Liver (tissue), 8 donors: ENCODE measurements at regions not wholly inside any gene's neighbourhood (a gene's known extent, or its start where the extent isn't known, plus 50 kb on each side); places are given as distances from the start of the nearest gene placed in this dataset.

ENCODE experiments used
- DNase-seq: peaks from one replicate; pipeline ENCODE4 v3.0.0-alpha.2; 2017; ENCODE audit warnings: low spot score
- H3K27ac ChIP-seq, 2 donors: one replicate each; pipeline ENCODE4 v1.7.0; 2013; ENCODE audit warnings: inconsistent platforms in 2 of 2, low read length in 2 of 2, control low read depth in 1 of 2, low read depth in 1 of 2, mild to moderate bottlenecking in 1 of 2
- H3K27me3 ChIP-seq, 4 donors: one replicate each; pipeline versions ENCODE4 v1.6.1 to v1.7.0; 2013; ENCODE audit warnings: low read length in 3 of 4, inconsistent platforms in 1 of 4, mild to moderate bottlenecking in 1 of 4, moderate library complexity in 1 of 4; ENCODE audit not compliant: control insufficient read depth in 4 of 4, insufficient read depth in 4 of 4
- H3K36me3 ChIP-seq, 4 donors: one replicate each; pipeline versions ENCODE4 v1.6.1 to v1.7.0; 2013; ENCODE audit warnings: low read length in 3 of 4, mild to moderate bottlenecking in 3 of 4, low read depth in 1 of 4, moderate library complexity in 1 of 4; ENCODE audit not compliant: control insufficient read depth in 4 of 4, insufficient read depth in 3 of 4
- H3K4me1 ChIP-seq, 4 donors: one replicate each; pipeline versions ENCODE4 v1.6.1 to v1.7.0; 2013; ENCODE audit warnings: low read length in 3 of 4, mild to moderate bottlenecking in 3 of 4, moderate library complexity in 1 of 4; ENCODE audit not compliant: control insufficient read depth in 4 of 4, insufficient read depth in 4 of 4
- H3K4me3 ChIP-seq, 3 donors: one replicate each; pipeline versions ENCODE4 v1.6.1 to v1.7.0; 2013; ENCODE audit warnings: low read length in 3 of 3, control low read depth in 1 of 3, low read depth in 1 of 3, mild to moderate bottlenecking in 1 of 3
- H3K9ac ChIP-seq, 2 donors: one replicate each; pipeline ENCODE4 v1.7.0; 2013; ENCODE audit warnings: low read length in 2 of 2, mild to moderate bottlenecking in 2 of 2, moderate library complexity in 2 of 2, control low read depth in 1 of 2, low read depth in 1 of 2
- H3K9me3 ChIP-seq, 4 donors: one replicate each; pipeline versions ENCODE4 v1.6.1 to v1.7.0; 2013; ENCODE audit warnings: low read length in 3 of 4; ENCODE audit not compliant: control insufficient read depth in 4 of 4
- EGR1 ChIP-seq, 2 donors: IDR thresholded peaks; 2 replicates each; pipeline ENCODE4 v1.6.1; 2016 to 2018; ENCODE audit warnings: antibody characterized with exemption in 2 of 2, low read depth in 2 of 2
- FOXA1 ChIP-seq: IDR thresholded peaks from 2 replicates; pipeline ENCODE4 v1.6.1; 2016; ENCODE audit warnings: antibody characterized with exemption
- GABPA ChIP-seq, 2 donors: IDR thresholded peaks in 1 of 2; conservative IDR thresholded peaks in 1 of 2; 2 replicates each; pipeline ENCODE4 v1.6.1; 2016; ENCODE audit warnings: antibody characterized with exemption in 2 of 2, mild to moderate bottlenecking in 1 of 2, moderate library complexity in 1 of 2
- HNF4A ChIP-seq, 2 donors: conservative IDR thresholded peaks; 2 replicates each; pipeline ENCODE4 v1.6.1; 2016; ENCODE audit warnings: antibody characterized with exemption in 2 of 2, mild to moderate bottlenecking in 2 of 2
- NR2F2 ChIP-seq: IDR thresholded peaks from 2 replicates; pipeline ENCODE4 v1.6.1; 2016; ENCODE audit warnings: antibody characterized with exemption
- RAD21 ChIP-seq, 2 donors: IDR thresholded peaks; 2 replicates each; pipeline ENCODE4 v1.6.1; 2016; ENCODE audit warnings: antibody characterized with exemption in 2 of 2, mild to moderate bottlenecking in 2 of 2
- SP1 ChIP-seq: IDR thresholded peaks from 2 replicates; pipeline ENCODE4 v1.6.1; 2018; ENCODE audit warnings: antibody characterized with exemption, mild to moderate bottlenecking
- YY1 ChIP-seq: IDR thresholded peaks from 2 replicates; pipeline ENCODE4 v1.6.1; 2016; ENCODE audit warnings: antibody characterized with exemption, mild to moderate bottlenecking
- WGBS: extraction: QIAGEN DNeasy Blood & Tissue Kit; methylation state at CpG from one replicate; pipeline ENCODE4 v1.1.7; 2013; 5-methylcytosine and 5-hydroxymethylcytosine counted together
- TF ChIP-seq, protein P1 (sequence below): fragments of 150-350 bp; IDR thresholded peaks from 2 replicates; pipeline ENCODE4 v1.5.1; 2017; ENCODE audit warnings: improper control_type of control experiment, low read depth, low read length; ENCODE audit not compliant: missing input control
- TF ChIP-seq, protein P2 (sequence below): IDR thresholded peaks from 2 replicates; pipeline ENCODE4 v1.6.1; 2016; ENCODE audit warnings: antibody characterized with exemption, mild to moderate bottlenecking
- TF ChIP-seq, protein P3 (sequence below): IDR thresholded peaks from 2 replicates; pipeline ENCODE4 v1.6.1; 2016; ENCODE audit warnings: antibody characterized with exemption
- donor health status: healthy.
- donor health status: healthy.
- donor health status: healthy.
- donor health status: healthy.
- donor health status: healthy.

DNA sequence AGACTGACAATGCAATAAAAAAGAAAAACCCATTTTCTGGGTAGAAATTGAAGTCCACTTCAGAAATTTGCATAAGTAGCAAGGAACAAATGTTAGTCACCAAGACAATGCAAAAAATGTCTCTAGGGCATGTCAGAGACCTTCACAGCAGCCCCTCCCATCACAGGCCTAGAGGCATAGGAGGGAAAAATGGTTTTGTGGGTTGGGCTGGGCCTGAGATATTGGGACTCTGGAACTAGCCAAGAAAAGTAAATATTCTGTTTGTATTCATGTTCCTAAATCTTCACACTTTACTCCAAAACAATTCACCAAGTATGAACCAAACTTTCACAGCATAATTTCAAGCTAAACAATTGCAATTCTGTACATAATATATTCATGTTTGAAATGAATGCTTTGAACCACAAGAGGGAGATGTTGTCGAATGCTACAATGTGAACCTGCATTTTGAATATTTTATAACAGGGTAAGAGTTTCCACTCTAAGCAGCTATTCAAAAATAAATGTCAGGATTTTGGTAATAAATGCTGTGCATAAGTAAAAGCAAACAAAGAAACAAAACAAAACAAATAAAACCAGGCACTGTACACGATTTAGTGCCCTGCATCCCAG lies 429.2 kb downstream of the OTOL1 start:
- H3K9me3 ChIP-seq, result no peaks in the 10 kb centered on the region
- no peak overlapping the region for H3K27ac ChIP-seq
- TF ChIP-seq HNF4A (conservative IDR thresholded peaks at IDR 0.05) (no peak), NR2F2 (no peak), RAD21 (IDR thresholded peaks at IDR 0.05) (no peak), EGR1 (IDR thresholded peaks at IDR 0.05; ENCODE audit: low read depth in 2 of 2) (no peak), GABPA (IDR thresholded peaks at IDR 0.05 in 1 of 2, conservative IDR thresholded peaks at IDR 0.05 in 1 of 2) (no peak)
- TF ChIP-seq, protein P1, sequence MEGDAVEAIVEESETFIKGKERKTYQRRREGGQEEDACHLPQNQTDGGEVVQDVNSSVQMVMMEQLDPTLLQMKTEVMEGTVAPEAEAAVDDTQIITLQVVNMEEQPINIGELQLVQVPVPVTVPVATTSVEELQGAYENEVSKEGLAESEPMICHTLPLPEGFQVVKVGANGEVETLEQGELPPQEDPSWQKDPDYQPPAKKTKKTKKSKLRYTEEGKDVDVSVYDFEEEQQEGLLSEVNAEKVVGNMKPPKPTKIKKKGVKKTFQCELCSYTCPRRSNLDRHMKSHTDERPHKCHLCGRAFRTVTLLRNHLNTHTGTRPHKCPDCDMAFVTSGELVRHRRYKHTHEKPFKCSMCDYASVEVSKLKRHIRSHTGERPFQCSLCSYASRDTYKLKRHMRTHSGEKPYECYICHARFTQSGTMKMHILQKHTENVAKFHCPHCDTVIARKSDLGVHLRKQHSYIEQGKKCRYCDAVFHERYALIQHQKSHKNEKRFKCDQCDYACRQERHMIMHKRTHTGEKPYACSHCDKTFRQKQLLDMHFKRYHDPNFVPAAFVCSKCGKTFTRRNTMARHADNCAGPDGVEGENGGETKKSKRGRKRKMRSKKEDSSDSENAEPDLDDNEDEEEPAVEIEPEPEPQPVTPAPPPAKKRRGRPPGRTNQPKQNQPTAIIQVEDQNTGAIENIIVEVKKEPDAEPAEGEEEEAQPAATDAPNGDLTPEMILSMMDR, result no peak
- DNase-seq, result no peak
- H3K4me1 ChIP-seq, result no peaks in the 10 kb centered on the region
- H3K9ac ChIP-seq, result no peak overlapping the region
- H3K4me3 ChIP-seq, result no peak overlapping the region
- H3K27me3 ChIP-seq, result no peaks in the 10 kb centered on the region
- WGBS, result 70% methylated on average over 2 of the region's 2 CpGs
- no peaks in the 10 kb centered on the region for H3K36me3 ChIP-seq

DNA sequence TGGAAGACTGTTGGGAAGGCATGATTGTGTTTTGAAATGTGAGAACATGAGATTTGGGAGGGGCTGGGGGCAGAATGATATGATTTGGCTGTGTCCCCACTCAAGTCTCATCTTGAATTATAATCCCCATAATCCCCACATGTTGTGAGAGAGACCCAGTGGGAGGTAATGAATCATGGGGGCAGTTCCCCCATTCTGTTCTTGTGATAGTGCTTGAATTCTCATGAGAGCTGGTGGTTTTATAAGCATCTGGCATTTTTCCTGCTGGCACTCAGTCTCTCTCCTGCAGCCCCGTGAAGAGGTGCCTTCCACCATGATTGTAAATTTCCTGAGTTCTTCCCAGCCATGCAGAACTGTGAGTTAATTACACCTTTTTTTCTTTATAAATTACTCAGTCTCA lies 430.5 kb downstream of the OTOL1 start:
- Histone ChIP-seq H3K36me3 (no peaks in the 10 kb centered on the region), H3K9ac (no peak overlapping the region), H3K27me3 (no peaks in the 10 kb centered on the region), H3K4me1 (no peaks in the 10 kb centered on the region), H3K27ac (no peak overlapping the region), H3K4me3 (no peak overlapping the region), H3K9me3 (no peaks in the 10 kb centered on the region)
- TF ChIP-seq YY1 (no peak), SP1 (no peak)
- TF ChIP-seq, protein P2, sequence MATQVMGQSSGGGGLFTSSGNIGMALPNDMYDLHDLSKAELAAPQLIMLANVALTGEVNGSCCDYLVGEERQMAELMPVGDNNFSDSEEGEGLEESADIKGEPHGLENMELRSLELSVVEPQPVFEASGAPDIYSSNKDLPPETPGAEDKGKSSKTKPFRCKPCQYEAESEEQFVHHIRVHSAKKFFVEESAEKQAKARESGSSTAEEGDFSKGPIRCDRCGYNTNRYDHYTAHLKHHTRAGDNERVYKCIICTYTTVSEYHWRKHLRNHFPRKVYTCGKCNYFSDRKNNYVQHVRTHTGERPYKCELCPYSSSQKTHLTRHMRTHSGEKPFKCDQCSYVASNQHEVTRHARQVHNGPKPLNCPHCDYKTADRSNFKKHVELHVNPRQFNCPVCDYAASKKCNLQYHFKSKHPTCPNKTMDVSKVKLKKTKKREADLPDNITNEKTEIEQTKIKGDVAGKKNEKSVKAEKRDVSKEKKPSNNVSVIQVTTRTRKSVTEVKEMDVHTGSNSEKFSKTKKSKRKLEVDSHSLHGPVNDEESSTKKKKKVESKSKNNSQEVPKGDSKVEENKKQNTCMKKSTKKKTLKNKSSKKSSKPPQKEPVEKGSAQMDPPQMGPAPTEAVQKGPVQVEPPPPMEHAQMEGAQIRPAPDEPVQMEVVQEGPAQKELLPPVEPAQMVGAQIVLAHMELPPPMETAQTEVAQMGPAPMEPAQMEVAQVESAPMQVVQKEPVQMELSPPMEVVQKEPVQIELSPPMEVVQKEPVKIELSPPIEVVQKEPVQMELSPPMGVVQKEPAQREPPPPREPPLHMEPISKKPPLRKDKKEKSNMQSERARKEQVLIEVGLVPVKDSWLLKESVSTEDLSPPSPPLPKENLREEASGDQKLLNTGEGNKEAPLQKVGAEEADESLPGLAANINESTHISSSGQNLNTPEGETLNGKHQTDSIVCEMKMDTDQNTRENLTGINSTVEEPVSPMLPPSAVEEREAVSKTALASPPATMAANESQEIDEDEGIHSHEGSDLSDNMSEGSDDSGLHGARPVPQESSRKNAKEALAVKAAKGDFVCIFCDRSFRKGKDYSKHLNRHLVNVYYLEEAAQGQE, result no peak
- 78% methylated on average over 1 of the region's 1 CpG for WGBS
- no peak for DNase-seq

DNA sequence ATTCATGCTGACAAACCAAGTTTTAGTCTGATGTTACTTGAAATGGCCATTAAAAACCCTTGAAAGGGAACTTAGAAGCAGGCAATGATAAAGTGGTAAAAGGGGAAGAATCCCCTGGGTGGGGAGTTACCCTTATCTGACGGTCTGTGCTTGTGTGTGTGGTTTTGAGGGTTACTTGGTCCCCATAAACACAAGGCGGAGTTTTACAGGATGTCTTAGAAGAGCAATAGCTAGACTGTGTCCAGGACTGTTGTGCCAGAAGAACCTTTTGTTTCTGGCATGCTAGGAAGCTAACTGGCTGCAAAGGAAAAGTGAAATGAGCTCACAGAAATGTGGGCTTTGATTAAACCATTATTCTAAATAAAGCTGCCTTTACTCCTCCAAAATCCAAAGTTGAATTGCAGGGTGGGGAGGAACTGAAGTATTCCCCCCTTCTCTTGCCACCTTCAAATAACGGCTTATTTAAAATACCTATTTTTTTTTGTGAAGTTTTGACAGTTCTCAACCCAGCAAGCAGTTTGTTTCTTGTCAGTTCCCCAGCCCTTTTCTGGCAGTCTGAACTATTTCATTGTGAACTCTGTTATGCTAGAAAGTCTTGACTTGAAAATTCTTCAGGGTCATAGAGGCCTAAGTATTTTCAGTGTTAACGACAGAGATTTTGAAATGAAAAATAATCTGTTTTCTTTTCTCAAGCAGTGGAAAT lies 443.5 kb downstream of the OTOL1 start:
- WGBS, result 50% methylated on average over 4 of the region's 4 CpGs
- Histone ChIP-seq H3K4me3 (no peak overlapping the region), H3K27ac (no peak overlapping the region), H3K9me3 (peaks cover 0 to 1% (median 0%) of the 10 kb centered on the region in 4 donors), H3K27me3 (peaks cover 0 to 2% (median 0%) of the 10 kb centered on the region in 4 donors), H3K36me3 (no peaks in the 10 kb centered on the region), H3K9ac (no peak overlapping the region), H3K4me1 (no peaks in the 10 kb centered on the region)
- no peak for DNase-seq
- TF ChIP-seq EGR1 (IDR thresholded peaks at IDR 0.05; ENCODE audit: low read depth in 2 of 2) (no peak), HNF4A (conservative IDR thresholded peaks at IDR 0.05) (no peak), GABPA (IDR thresholded peaks at IDR 0.05 in 1 of 2, conservative IDR thresholded peaks at IDR 0.05 in 1 of 2) (no peak), NR2F2 (no peak), YY1 (no peak), FOXA1 (no peak), RAD21 (IDR thresholded peaks at IDR 0.05) (no peak)
- TF ChIP-seq, protein P2, result no peak
- TF ChIP-seq, protein P3, sequence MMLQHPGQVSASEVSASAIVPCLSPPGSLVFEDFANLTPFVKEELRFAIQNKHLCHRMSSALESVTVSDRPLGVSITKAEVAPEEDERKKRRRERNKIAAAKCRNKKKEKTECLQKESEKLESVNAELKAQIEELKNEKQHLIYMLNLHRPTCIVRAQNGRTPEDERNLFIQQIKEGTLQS, result no peak
